AG10803 (cell line): ENCODE measurements at regions not wholly inside any gene's neighbourhood (a gene's known extent, or its start where the extent isn't known, plus 50 kb on each side); places are given as distances from the start of the nearest gene placed in this dataset.

ENCODE experiments used
- DNase-seq: peaks from one replicate; pipeline ENCODE4 v3.0.0; 2010; ENCODE audit warnings: low read depth
- H3K4me3 ChIP-seq: 2 replicates; pipeline ENCODE4 v1.5.1; 2011; ENCODE audit warnings: mild to moderate bottlenecking, low read length, control low read depth
- CTCF ChIP-seq: conservative IDR thresholded peaks from 2 replicates; pipeline ENCODE4 v1.5.1; 2011; ENCODE audit warnings: mild to moderate bottlenecking, low read length, control low read depth, inconsistent platforms

DNA sequence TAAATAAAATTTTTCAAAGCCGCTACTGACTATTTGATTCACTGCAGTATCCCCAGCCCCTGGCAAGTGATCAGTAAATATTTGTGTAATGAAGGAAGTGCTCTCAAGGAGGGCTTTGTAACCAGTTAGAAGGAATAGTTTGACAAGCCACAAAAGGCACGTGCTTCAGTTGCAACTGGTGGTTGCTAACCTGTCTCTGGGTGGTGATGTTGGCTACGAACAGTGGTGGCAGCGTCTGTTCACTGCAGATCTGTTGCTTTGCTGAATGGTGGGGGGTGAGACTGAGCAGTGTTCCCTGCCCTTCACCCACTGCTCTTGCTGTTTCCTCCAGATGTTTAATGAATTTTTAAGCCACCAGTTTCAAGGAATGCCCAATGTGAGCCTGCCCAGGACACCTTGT, 73.9 kb upstream of the SIX2 start:
- H3K4me3 ChIP-seq: no peak overlapping the region
- TF ChIP-seq CTCF: no peak
- peak; percentile 25 for DNase-seq

- TF ChIP-seq CTCF: no peak
- DNase-seq: no peak
Observed at GRCh38 chr2:45074713-45075112, 65.5 kb upstream of the SIX2 start.

GRCh38 chr2:45072862-45073237, 63.6 kb upstream of the SIX2 start:
- no peak for TF ChIP-seq CTCF
- no peak for DNase-seq
- H3K4me3 ChIP-seq: no peak overlapping the region

More at GRCh38 chr2:45074713-45075112, 65.5 kb upstream of the SIX2 start:
- H3K4me3 ChIP-seq: no peak overlapping the region

DNA sequence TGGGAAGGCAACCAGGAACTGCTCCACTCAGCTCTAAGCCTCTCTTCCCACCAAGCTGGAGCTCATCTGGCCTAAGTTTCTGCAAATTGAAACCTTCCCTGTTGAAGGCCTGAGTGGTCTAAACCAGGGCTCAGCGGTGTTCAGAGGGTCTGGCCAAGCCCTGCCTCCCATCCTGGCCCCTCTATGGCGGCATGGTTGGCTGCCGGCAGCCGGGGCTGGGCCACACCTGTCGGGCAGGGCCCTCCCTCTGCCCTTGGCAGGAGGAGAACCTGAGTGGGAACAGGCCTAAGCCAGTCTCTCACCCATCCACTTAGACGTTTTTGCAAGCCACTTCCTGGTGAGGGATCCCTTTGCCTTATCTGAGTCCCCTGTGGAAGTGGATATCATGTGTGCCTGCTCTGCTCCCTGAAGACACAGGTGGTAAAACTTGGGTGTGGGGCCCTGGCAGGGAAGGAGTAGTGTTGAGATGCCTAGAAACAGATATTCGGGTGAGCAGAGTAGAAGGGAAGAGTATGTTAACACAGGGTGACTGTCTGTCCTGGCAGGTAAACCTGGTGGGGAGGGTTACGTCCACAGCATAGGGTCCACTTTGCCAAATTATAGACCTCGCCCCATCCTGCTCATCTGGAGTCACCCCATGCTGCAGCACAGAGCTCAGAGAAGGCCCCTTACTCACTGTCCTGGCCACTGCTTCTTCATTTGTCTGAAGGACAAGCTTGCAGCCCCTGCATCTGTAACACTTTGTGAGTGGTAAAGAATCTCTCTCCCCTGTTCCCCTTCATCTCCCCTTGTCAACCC, 63.0 kb upstream of the SIX2 start:
- TF ChIP-seq CTCF: no peak
- no peak overlapping the region for H3K4me3 ChIP-seq
- DNase-seq: no peak

- DNase-seq: no peak
- no peak overlapping the region for H3K4me3 ChIP-seq
- no peak for TF ChIP-seq CTCF
Observed at GRCh38 chr2:45070113-45070652, 60.9 kb upstream of the SIX2 start.

DNA sequence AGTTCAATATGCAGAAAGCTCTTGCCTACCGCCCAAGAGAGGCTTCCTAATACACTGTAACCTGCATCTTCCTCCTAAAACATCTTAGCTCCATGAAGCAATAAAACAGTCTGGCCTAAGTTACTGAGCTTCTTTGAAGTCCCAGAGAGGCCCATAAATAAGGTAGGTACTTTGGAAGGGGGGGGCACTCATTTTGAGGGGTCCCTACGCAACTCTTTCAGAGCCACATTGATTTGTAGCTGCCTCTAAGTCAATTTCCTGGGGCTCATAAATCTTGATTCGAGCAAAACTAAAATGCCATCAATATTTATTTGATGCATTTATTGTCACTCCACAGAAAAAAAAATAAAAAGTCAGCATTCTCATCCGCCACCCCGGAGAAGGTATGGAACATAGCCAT, 60.4 kb upstream of the SIX2 start:
- H3K4me3 ChIP-seq: no peak overlapping the region
- DNase-seq: no peak
- no peak for TF ChIP-seq CTCF

- no peak for TF ChIP-seq CTCF
- H3K4me3 ChIP-seq: no peak overlapping the region
- no peak for DNase-seq
Observed at GRCh38 chr2:45068571-45069140, 59.4 kb upstream of the SIX2 start.
